ENCODE measurements at regions not wholly inside any gene's neighbourhood (a gene's known extent, or its start where the extent isn't known, plus 50 kb on each side); places are given as distances from the start of the nearest gene placed in this dataset.
"Not testable (repeated sequence)": the region's sequence is repeated elsewhere in the genome, so short reads cannot be mapped to it uniquely, and the experiment has no call there.

DNA sequence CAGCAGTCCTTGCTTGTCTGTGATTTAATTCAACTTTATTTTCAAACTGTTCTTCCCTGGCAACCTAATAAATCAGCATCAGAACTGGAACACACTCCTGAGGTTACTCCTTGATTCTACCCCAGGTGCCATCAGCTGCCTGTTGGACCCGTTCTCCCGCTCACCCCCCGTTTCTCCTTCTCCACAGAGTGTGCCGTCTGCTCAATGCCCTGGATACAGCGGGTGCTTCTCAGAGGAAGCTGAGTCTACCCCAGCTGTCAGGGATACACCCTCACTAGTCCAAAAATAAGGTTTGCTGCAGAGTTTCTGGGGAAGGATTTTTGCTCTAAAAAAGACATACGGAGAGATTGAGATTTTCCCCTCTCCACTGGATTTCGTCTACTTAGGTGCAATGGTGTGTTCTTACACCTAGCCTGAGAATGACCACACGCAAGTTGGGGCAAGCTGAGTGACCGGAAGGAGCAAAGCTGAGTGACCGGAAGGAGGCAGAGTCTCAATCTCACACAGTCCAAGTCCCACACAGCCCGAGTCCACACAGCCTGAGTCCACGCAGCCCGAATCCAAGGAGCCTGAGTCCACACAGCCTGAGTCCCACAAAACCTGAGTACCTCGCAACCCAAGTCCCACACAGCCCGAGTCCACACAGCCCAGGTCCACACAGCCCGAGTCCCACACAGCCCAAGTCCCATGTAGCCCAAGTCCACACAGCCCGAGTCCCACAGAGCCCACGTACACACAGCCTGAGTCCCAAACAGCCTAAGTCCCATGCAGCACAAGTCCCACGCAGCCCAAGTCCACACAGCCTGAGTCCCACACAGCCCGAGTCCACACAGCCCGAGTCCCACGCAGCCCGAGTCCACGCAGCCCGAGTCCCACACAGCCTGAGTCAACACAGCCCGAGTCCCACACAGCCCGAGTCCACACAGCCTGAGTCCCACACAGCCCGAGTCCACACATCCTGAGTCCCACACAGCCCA lies 58.6 kb upstream of the DACT2 start:
- Histone ChIP-seq H3K9me3 (ENCODE audit: low read length) (no peaks in the 10 kb centered on the region), H3K4me2 (ENCODE audit: low read length) (no peak overlapping the region), H3K9me2 (ENCODE audit: insufficient read depth, low read length) (no peaks in the 10 kb centered on the region), H3K36me3 (ENCODE audit: insufficient read depth, low read length) (no peaks in the 10 kb centered on the region), H2AFZ (ENCODE audit: low read length) (no peak overlapping the region), H3K4me3 (ENCODE audit: low read depth, low read length, poor library complexity, severe bottlenecking) (no peak overlapping the region), H3K79me2 (ENCODE audit: insufficient read depth, low read depth, low read length) (no peaks in the 10 kb centered on the region), H3K27ac (ENCODE audit: low read depth, low read length, poor library complexity, severe bottlenecking) (no peak overlapping the region), H4K20me1 (ENCODE audit: insufficient read depth, low read length) (no peaks in the 10 kb centered on the region), H3K4me1 (ENCODE audit: insufficient read depth, low read length, poor library complexity, severe bottlenecking) (no peaks in the 10 kb centered on the region)
- no TSS peak for BruUV-seq (replicated peaks)
- ChIA-PET POLR2A (interaction anchor here (0.6 kb wide), 1 partner anchor 1224 kb away, joined by 3 read pairs; no protein-coding TSS in a partner anchor), CTCF (ENCODE audit: unreplicated experiment) (no interaction called here)
- DNase-seq (ENCODE audit: low spot score) = no peak
- no peak for TF ChIP-seq EZH2phosphoT487 (IDR thresholded peaks at IDR 0.05; ENCODE audit: borderline replicate concordance, low read depth, low read length)
- TF ChIP-seq, protein P1, sequence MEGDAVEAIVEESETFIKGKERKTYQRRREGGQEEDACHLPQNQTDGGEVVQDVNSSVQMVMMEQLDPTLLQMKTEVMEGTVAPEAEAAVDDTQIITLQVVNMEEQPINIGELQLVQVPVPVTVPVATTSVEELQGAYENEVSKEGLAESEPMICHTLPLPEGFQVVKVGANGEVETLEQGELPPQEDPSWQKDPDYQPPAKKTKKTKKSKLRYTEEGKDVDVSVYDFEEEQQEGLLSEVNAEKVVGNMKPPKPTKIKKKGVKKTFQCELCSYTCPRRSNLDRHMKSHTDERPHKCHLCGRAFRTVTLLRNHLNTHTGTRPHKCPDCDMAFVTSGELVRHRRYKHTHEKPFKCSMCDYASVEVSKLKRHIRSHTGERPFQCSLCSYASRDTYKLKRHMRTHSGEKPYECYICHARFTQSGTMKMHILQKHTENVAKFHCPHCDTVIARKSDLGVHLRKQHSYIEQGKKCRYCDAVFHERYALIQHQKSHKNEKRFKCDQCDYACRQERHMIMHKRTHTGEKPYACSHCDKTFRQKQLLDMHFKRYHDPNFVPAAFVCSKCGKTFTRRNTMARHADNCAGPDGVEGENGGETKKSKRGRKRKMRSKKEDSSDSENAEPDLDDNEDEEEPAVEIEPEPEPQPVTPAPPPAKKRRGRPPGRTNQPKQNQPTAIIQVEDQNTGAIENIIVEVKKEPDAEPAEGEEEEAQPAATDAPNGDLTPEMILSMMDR (conservative IDR thresholded peaks at IDR 0.05; ENCODE audit: low read length) = no peak
- intact Hi-C loops (cut with micrococcal nuclease; ENCODE audit: unreplicated experiment) = no loop called here

- H3K4me2 ChIP-seq (ENCODE audit: low read length); H4K20me1 ChIP-seq (ENCODE audit: insufficient read depth, low read length); H3K9me2 ChIP-seq (ENCODE audit: insufficient read depth, low read length); intact Hi-C loops (cut with micrococcal nuclease; ENCODE audit: unreplicated experiment); H3K27ac ChIP-seq (ENCODE audit: low read depth, low read length, poor library complexity, severe bottlenecking); BruUV-seq (replicated peaks); H3K79me2 ChIP-seq (ENCODE audit: insufficient read depth, low read depth, low read length); H3K36me3 ChIP-seq (ENCODE audit: insufficient read depth, low read length); DNase-seq (ENCODE audit: low spot score); POLR2A ChIA-PET; CTCF ChIA-PET (ENCODE audit: unreplicated experiment); H3K9me3 ChIP-seq (ENCODE audit: low read length); H2AFZ ChIP-seq (ENCODE audit: low read length); H3K4me1 ChIP-seq (ENCODE audit: insufficient read depth, low read length, poor library complexity, severe bottlenecking); H3K4me3 ChIP-seq (ENCODE audit: low read depth, low read length, poor library complexity, severe bottlenecking): not testable (repeated sequence)
Observed at GRCh38 chr6:168379579-168379978, 60.0 kb upstream of the DACT2 start.

GRCh38 chr6:168380166-168380955 lies 60.6 kb upstream of the SMOC2 start:
- intact Hi-C loops (cut with micrococcal nuclease; ENCODE audit: unreplicated experiment); CTCF ChIA-PET (ENCODE audit: unreplicated experiment); H2AFZ ChIP-seq (ENCODE audit: low read length); H3K4me2 ChIP-seq (ENCODE audit: low read length); H4K20me1 ChIP-seq (ENCODE audit: insufficient read depth, low read length); POLR2A ChIA-PET; H3K4me3 ChIP-seq (ENCODE audit: low read depth, low read length, poor library complexity, severe bottlenecking); H3K4me1 ChIP-seq (ENCODE audit: insufficient read depth, low read length, poor library complexity, severe bottlenecking); BruUV-seq (replicated peaks); DNase-seq (ENCODE audit: low spot score); H3K36me3 ChIP-seq (ENCODE audit: insufficient read depth, low read length); H3K9me2 ChIP-seq (ENCODE audit: insufficient read depth, low read length); H3K9me3 ChIP-seq (ENCODE audit: low read length); H3K27ac ChIP-seq (ENCODE audit: low read depth, low read length, poor library complexity, severe bottlenecking); H3K79me2 ChIP-seq (ENCODE audit: insufficient read depth, low read depth, low read length): not testable (repeated sequence)
